Esophagus squamous epithelium (tissue), 5 donors: ENCODE measurements at regions not wholly inside any gene's neighbourhood (a gene's known extent, or its start where the extent isn't known, plus 50 kb on each side); places are given as distances from the start of the nearest gene placed in this dataset.

Source experiments
- DNase-seq: peaks from one replicate; lab custom pipeline; 2025; lab: John Stamatoyannopoulos, UW
- H3K27ac ChIP-seq, 4 donors: fragments of 200-600 bp; sonication (generic); one replicate each; pipeline ENCODE4 v1.5.1; 2016 to 2019; ENCODE audit warnings: mild to moderate bottlenecking in 1 of 4
- H3K27me3 ChIP-seq, 4 donors: fragments of 200-600 bp; sonication (generic); 1 replicate in 3 of 4; 2 replicates in 1 of 4; pipeline versions ENCODE4 v1.5.1 to v1.6.0; 2017 to 2021; ENCODE audit warnings: antibody characterized with exemption in 1 of 4
- H3K36me3 ChIP-seq, 3 donors: fragments of 200-600 bp; sonication (generic); one replicate each; pipeline ENCODE4 v1.5.1; 2016 to 2019
- H3K4me1 ChIP-seq, 3 donors: fragments of 200-600 bp; sonication (generic); one replicate each; pipeline ENCODE4 v1.5.1; 2017 to 2019
- H3K4me3 ChIP-seq, 4 donors: fragments of 200-600 bp; sonication (generic); 1 replicate in 3 of 4; 2 replicates in 1 of 4; pipeline ENCODE4 v1.5.1; 2016 to 2019; ENCODE audit warnings: mild to moderate bottlenecking in 2 of 4, moderate library complexity in 1 of 4
- H3K9me3 ChIP-seq, 3 donors: fragments of 200-600 bp; sonication (generic); one replicate each; pipeline ENCODE4 v1.5.1; 2016 to 2019
- CTCF ChIP-seq, 6 experiments: fragments of 450-650 bp in 4 of 6; fragments of 200-600 bp in 2 of 6; sonication (generic) in 2 of 6; IDR thresholded peaks; one replicate each; pipeline ENCODE4 v1.5.1; 2016 to 2019; ENCODE audit warnings: antibody characterized with exemption in 6 of 6, mild to moderate bottlenecking in 4 of 6, moderate library complexity in 4 of 6
- POLR2A ChIP-seq, 4 donors: fragments of 450-650 bp; IDR thresholded peaks; one replicate each; pipeline ENCODE4 v1.6.1; 2017; ENCODE audit warnings: antibody characterized with exemption in 4 of 4, mild to moderate bottlenecking in 4 of 4, moderate library complexity in 3 of 4
- WGBS, 2 donors: methylation state at CpG; one replicate each; pipeline ENCODE4 v1.1.5; 2018; 5-methylcytosine and 5-hydroxymethylcytosine counted together
- intact Hi-C: fragments of 100-400 bp; cut with DNase I; formaldehyde crosslinking; loops from one replicate; pipeline ENCODE4 v1.15.0; 2022
- donor health status: DM: yes; HTN: yes; CAD: no.

DNA sequence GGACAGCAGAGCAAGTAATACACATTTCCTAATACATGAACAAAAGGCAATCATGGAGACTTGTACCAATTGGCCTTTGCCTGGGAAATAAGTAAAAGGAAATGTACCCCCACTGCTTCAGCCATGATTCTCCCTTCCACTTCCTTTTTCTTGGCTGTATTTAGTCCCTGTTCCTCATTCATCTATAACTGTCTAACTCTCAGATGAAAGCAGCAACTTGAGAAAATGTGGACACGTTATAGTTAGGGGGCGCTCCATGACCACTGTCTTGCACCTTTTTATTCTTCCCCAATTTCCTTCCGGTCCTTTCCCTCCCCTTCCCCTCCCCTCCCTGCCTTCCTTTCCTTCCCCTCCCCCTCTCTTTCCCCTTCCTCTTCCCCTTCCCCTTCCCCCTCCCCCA lies 61.3 kb upstream of the BARX2 start:
- Histone ChIP-seq H3K9me3 (no peaks in the 10 kb centered on the region), H3K36me3 (no peaks in the 10 kb centered on the region), H3K27me3 (no peaks in the 10 kb centered on the region), H3K4me1 (peaks cover 20 to 65% (median 22%) of the 10 kb centered on the region in 3 donors), H3K4me3 (no peak overlapping the region), H3K27ac (peak overlapping the region in 2 of 4 donors; percentile 14 to 93)
- intact Hi-C loops: no loop called here
- TF ChIP-seq CTCF (IDR thresholded peaks at IDR 0.05): no peak
- no peak for TF ChIP-seq POLR2A (IDR thresholded peaks at IDR 0.05)
- DNase-seq: no peak
- 69 to 80% methylated on average over 3 of the region's 3 CpGs for WGBS, 2 donors

DNA sequence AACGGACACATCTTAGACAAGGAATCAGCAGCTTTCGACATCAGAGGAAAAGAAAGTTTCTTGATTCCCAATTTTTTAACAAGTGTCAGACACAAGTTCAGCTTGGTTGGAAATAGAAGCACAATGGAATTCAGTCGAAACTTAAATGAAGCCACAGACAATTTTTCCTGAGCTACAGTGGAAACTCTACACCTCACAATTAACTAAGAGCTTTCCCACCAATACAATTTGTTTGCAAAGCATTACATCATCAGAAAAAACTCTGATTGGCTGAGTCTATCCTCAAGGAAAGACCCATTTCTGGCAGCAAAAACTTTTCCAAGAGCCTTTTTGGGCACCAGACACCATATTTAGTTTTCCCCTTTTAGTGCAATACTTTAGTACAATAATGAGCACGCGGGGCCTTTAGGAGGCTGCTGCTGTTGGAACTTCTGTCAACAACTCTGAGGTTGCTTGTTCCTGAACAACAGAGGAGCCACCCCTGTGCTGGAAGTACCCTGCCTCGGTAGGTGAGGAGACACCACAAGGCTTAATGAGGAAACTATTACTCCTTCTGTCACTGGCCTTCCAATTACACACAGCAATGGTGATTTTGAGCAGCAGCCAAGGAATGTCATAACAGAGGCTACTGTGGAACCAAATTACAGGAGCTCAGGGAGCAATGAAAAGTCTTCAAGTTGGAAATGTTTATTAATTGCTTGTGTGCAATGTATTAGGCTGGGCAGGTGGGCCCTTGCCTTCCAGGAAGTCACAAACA lies 61.9 kb upstream of the BARX2 start:
- DNase-seq: no peak
- no peaks in the 10 kb centered on the region for H3K9me3 ChIP-seq
- H3K4me3 ChIP-seq: no peak overlapping the region
- H3K27me3 ChIP-seq: peaks cover 0 to under 1% (median 0%) of the 10 kb centered on the region in 4 donors
- H3K27ac ChIP-seq: peak overlapping the region; percentile 5 to 93 (median 12)
- no peaks in the 10 kb centered on the region for H3K36me3 ChIP-seq
- intact Hi-C loops: no loop called here
- H3K4me1 ChIP-seq: peaks cover 20 to 59% (median 22%) of the 10 kb centered on the region in 3 donors
- no peak for TF ChIP-seq POLR2A (IDR thresholded peaks at IDR 0.05)
- WGBS, 2 donors: 61 to 70% methylated on average over 6 of the region's 6 CpGs

DNA sequence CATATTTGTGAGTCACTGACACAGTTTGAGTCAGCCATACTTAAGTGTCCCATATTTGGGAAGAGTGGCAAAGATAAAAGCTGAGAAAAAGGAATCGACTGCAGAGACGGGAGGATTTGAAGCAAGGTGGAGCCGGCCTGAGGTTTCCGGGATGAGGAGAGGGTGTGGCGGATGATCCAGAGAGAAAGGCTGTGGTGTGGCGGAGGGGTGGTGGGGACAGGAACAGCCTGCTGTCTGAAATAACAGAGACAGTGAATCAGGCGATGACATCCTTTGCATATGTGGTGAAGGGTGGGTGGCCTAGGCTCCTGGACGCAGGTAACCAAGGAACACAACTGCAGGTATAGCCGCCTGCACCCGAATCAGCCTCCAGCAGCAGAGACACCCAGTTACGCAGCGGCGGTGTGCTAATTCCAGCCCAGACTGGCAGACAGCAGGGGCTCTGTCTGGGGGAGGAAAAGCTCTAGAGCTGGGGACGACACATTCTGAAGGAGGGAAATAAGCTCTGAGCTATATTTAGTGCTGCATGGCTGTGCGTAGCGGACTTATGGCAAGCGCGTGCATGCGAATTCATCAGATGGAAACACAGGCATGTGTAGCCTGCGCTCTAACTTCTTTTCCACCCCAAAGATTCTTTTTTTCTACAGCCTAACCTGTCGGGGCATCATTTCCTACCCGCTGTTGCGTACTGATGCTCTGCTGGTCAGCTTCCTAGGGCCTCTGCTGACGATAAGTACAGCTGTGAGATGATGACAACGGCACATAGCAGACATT lies 62.7 kb upstream of the BARX2 start:
- H3K27ac ChIP-seq: no peak overlapping the region
- H3K4me1 ChIP-seq: peaks cover 17 to 58% (median 20%) of the 10 kb centered on the region in 3 donors
- DNase-seq: no peak
- no peak for TF ChIP-seq POLR2A (IDR thresholded peaks at IDR 0.05)
- no peak for TF ChIP-seq CTCF (IDR thresholded peaks at IDR 0.05)
- no peak overlapping the region for H3K4me3 ChIP-seq
- WGBS, 2 donors: 81 to 85% methylated on average over 25 of the region's 25 CpGs
- intact Hi-C loops: no loop called here
- H3K27me3 ChIP-seq: peaks cover 0 to 3% (median 0%) of the 10 kb centered on the region in 4 donors
- no peaks in the 10 kb centered on the region for H3K36me3 ChIP-seq
- H3K9me3 ChIP-seq: no peaks in the 10 kb centered on the region

DNA sequence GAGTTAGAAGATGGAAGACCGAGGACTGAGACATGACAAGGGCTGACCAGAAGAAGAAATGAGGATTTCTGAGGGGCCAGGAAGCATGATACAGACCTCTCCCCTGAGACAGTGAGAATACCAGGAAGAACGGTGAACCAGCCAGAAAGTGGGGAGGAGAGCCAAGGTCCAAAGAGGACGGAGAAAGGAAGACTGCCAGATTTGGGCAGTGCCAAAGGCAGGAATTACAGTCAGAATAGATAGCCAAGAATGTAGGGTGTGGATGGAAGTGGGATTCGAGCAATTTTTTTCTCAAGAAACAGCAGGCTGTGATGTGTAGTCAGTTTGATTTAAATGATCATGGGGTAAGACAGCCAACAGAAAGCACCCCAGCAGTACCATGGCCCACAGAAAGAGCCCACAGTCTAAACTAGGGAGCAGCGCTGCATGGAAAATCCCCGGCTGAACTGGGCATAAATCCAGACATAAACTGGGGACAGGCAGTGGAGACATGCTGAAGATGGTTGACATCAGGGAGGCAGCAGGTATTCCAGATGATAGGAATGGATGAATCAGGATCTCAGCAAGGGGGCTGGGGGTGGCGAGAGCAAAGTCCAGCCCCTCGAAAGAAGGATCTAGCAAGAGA lies 67.3 kb upstream of the BARX2 start:
- DNase-seq: no peak
- Histone ChIP-seq H3K9me3 (no peaks in the 10 kb centered on the region), H3K4me3 (no peak overlapping the region), H3K27ac (no peak overlapping the region), H3K27me3 (peaks cover 0 to 3% (median 0%) of the 10 kb centered on the region in 4 donors), H3K36me3 (no peaks in the 10 kb centered on the region), H3K4me1 (peaks cover 0 to 12% (median 0%) of the 10 kb centered on the region in 3 donors)
- no peak for TF ChIP-seq CTCF (IDR thresholded peaks at IDR 0.05)
- TF ChIP-seq POLR2A (IDR thresholded peaks at IDR 0.05): no peak
- 57 to 62% methylated on average over 8 of the region's 8 CpGs for WGBS, 2 donors
- intact Hi-C loops: no loop called here

DNA sequence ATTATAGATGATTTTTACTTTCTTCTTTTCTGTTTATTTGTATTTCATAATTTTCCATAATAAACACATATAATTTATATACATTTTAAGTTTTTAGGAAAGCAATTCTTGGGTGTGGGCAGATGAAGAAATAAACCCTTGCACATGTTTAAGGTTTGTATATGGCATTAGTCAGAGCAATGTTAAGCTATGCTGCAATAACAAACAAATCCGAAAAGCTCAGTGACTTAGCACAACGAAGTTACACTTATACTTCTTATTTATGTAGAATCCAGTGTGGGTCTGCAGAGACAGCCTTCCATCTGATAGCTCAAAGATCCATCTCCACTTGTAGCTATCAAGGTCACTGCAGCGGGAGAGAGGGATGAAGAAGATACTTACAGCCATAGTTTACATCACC lies 68.5 kb upstream of the BARX2 start:
- Histone ChIP-seq H3K27me3 (peaks cover 0 to 3% (median 0%) of the 10 kb centered on the region in 4 donors), H3K27ac (no peak overlapping the region), H3K4me1 (peaks cover 0 to 8% (median 0%) of the 10 kb centered on the region in 3 donors), H3K36me3 (no peaks in the 10 kb centered on the region), H3K4me3 (no peak overlapping the region), H3K9me3 (no peaks in the 10 kb centered on the region)
- WGBS, 2 donors: 62 to 71% methylated on average over 3 of the region's 3 CpGs
- intact Hi-C loops: no loop called here
- TF ChIP-seq POLR2A (IDR thresholded peaks at IDR 0.05) (no peak), CTCF (IDR thresholded peaks at IDR 0.05) (no peak)
- DNase-seq: no peak
